ENCODE measurements at regions not wholly inside any gene's neighbourhood (a gene's known extent, or its start where the extent isn't known, plus 50 kb on each side); places are given as distances from the start of the nearest gene placed in this dataset.
"Not testable (repeated sequence)": the region's sequence is repeated elsewhere in the genome, so short reads cannot be mapped to it uniquely, and the experiment has no call there.

DNA sequence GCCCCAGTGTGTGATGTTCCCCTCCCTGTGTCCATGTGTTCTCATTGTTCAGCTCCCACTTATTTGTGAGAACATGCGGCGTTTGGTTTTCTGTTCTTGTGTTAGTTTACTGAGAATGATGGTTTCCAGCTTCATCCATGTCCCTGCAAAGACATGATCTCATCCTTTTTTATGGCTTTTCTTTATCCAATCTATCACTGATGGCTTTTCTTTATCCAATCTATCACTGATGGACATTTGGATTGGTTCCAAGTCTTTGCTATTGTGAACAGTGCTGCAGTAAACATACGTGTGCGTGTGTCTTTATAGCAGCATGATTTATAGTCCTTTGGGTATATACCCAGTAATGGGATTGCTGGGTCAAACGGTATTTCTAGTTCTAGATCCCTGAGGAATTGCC is 455.8 kb downstream of the MAT2B start:
- H3K27ac ChIP-seq (ENCODE audit: low read length); H3K27me3 ChIP-seq (ENCODE audit: control insufficient read depth, insufficient read depth, low read length); H3K36me3 ChIP-seq (ENCODE audit: control insufficient read depth, low read depth, low read length); H3K9ac ChIP-seq (ENCODE audit: low read length); H3K9me3 ChIP-seq (ENCODE audit: control insufficient read depth, low read depth, low read length); H3K4me1 ChIP-seq (ENCODE audit: control insufficient read depth, low read depth, low read length); H3K4me3 ChIP-seq (ENCODE audit: low read length): not testable (repeated sequence)

DNA sequence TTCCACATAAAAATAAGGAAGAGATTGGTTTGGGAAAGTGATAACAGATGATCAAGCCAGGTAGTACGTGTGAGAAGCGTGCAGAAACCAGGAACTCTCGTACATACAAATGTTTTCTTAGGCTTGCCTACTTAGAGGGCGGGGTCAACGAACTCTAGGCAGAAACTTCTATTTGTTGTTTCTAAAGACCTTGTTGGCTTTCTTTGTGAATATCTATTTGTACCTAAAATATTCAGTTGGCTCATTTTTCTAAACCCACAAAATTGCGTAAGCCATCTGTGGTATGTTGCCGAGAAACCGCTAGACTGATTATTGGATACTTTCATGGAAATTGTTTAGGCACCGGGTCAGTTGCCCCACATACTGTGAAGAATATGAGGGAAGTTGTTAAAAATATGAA is 458.5 kb downstream of the MAT2B start:
- no peaks in the 10 kb centered on the region for H3K36me3 ChIP-seq (ENCODE audit: control insufficient read depth, low read depth, low read length)
- no peaks in the 10 kb centered on the region for H3K9me3 ChIP-seq (ENCODE audit: control insufficient read depth, low read depth, low read length)
- no peak overlapping the region for H3K4me3 ChIP-seq (ENCODE audit: low read length)

DNA sequence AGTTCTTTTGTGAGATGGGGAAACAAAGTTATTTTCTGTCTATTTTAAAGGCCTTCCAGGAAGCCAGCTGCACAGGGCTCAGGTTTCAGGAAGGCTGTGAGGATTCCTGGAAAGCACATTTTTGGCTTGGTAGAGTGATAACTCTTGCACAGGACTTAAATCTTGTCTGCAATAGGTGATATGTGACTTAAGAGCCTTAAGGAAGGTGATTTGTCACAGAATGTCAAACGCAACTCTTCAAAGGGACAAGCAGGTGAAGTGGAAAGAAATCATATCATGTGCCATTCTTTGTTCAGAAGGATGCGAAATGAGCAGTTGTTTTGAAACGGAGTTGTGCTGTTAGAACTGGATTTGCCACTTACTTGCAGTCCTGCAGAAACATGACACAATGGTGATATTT is 459.3 kb downstream of the MAT2B start:
- no peak overlapping the region for H3K9ac ChIP-seq (ENCODE audit: low read length)
- H3K9me3 ChIP-seq (ENCODE audit: control insufficient read depth, low read depth, low read length) = no peaks in the 10 kb centered on the region
- no peak overlapping the region for H3K27ac ChIP-seq (ENCODE audit: low read length)
- no peaks in the 10 kb centered on the region for H3K27me3 ChIP-seq (ENCODE audit: control insufficient read depth, insufficient read depth, low read length)
- no peaks in the 10 kb centered on the region for H3K36me3 ChIP-seq (ENCODE audit: control insufficient read depth, low read depth, low read length)
- H3K4me3 ChIP-seq (ENCODE audit: low read length) = no peak overlapping the region
- H3K4me1 ChIP-seq (ENCODE audit: control insufficient read depth, low read depth, low read length) = no peaks in the 10 kb centered on the region

More for the DNA sequence above, 458.5 kb downstream of the MAT2B start:
- H3K27ac ChIP-seq (ENCODE audit: low read length) = no peak overlapping the region
- no peak overlapping the region for H3K9ac ChIP-seq (ENCODE audit: low read length)
- no peaks in the 10 kb centered on the region for H3K27me3 ChIP-seq (ENCODE audit: control insufficient read depth, insufficient read depth, low read length)
- H3K4me1 ChIP-seq (ENCODE audit: control insufficient read depth, low read depth, low read length) = no peaks in the 10 kb centered on the region

GRCh38 chr5:163967268-163967667 is 461.8 kb downstream of the MAT2B start:
- Histone ChIP-seq H3K9ac (ENCODE audit: low read length) (no peak overlapping the region), H3K4me3 (ENCODE audit: low read length) (no peak overlapping the region), H3K27ac (ENCODE audit: low read length) (no peak overlapping the region), H3K27me3 (ENCODE audit: control insufficient read depth, insufficient read depth, low read length) (no peaks in the 10 kb centered on the region), H3K4me1 (ENCODE audit: control insufficient read depth, low read depth, low read length) (no peaks in the 10 kb centered on the region), H3K9me3 (ENCODE audit: control insufficient read depth, low read depth, low read length) (no peaks in the 10 kb centered on the region), H3K36me3 (ENCODE audit: control insufficient read depth, low read depth, low read length) (no peaks in the 10 kb centered on the region)

DNA sequence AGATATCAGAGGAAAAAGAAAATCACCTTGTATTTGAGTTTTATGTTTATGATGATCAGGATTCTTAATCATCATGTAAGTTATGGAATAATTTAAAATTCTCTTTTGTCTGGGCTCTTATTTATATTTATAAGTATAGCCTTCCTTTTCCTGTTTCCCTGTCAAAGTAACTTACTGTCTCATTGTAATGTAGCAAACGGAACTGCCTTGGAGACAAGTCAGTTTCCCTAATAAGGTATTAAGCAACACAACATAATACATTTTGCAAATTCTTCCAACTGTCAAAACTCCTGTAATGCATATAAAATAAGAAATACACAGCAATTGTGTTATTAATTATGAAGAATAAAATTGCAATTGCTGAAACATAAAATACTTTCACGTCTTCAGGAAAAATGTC is 463.2 kb downstream of the MAT2B start:
- Histone ChIP-seq H3K4me1 (ENCODE audit: control insufficient read depth, low read depth, low read length) (no peaks in the 10 kb centered on the region), H3K27ac (ENCODE audit: low read length) (no peak overlapping the region), H3K9me3 (ENCODE audit: control insufficient read depth, low read depth, low read length) (no peaks in the 10 kb centered on the region), H3K27me3 (ENCODE audit: control insufficient read depth, insufficient read depth, low read length) (no peaks in the 10 kb centered on the region), H3K4me3 (ENCODE audit: low read length) (no peak overlapping the region), H3K36me3 (ENCODE audit: control insufficient read depth, low read depth, low read length) (no peaks in the 10 kb centered on the region), H3K9ac (ENCODE audit: low read length) (no peak overlapping the region)

- H3K4me3 ChIP-seq (ENCODE audit: low read length) = no peak overlapping the region
- H3K9me3 ChIP-seq (ENCODE audit: control insufficient read depth, low read depth, low read length) = no peaks in the 10 kb centered on the region
- no peak overlapping the region for H3K27ac ChIP-seq (ENCODE audit: low read length)
- H3K4me1 ChIP-seq (ENCODE audit: control insufficient read depth, low read depth, low read length) = no peaks in the 10 kb centered on the region
- no peaks in the 10 kb centered on the region for H3K36me3 ChIP-seq (ENCODE audit: control insufficient read depth, low read depth, low read length)
- no peaks in the 10 kb centered on the region for H3K27me3 ChIP-seq (ENCODE audit: control insufficient read depth, insufficient read depth, low read length)
- no peak overlapping the region for H3K9ac ChIP-seq (ENCODE audit: low read length)
Observed at GRCh38 chr5:163976696-163977095, 471.3 kb downstream of the MAT2B start.

- no peaks in the 10 kb centered on the region for H3K27me3 ChIP-seq (ENCODE audit: control insufficient read depth, insufficient read depth, low read length)
- no peaks in the 10 kb centered on the region for H3K4me1 ChIP-seq (ENCODE audit: control insufficient read depth, low read depth, low read length)
- no peak overlapping the region for H3K27ac ChIP-seq (ENCODE audit: low read length)
- no peaks in the 10 kb centered on the region for H3K36me3 ChIP-seq (ENCODE audit: control insufficient read depth, low read depth, low read length)
- no peak overlapping the region for H3K9ac ChIP-seq (ENCODE audit: low read length)
- no peaks in the 10 kb centered on the region for H3K9me3 ChIP-seq (ENCODE audit: control insufficient read depth, low read depth, low read length)
- H3K4me3 ChIP-seq (ENCODE audit: low read length) = no peak overlapping the region
Observed at GRCh38 chr5:163978897-163979296, 473.5 kb downstream of the MAT2B start.

- no peaks in the 10 kb centered on the region for H3K27me3 ChIP-seq (ENCODE audit: control insufficient read depth, insufficient read depth, low read length)
- H3K9me3 ChIP-seq (ENCODE audit: control insufficient read depth, low read depth, low read length) = no peaks in the 10 kb centered on the region
- H3K27ac ChIP-seq (ENCODE audit: low read length) = no peak overlapping the region
- no peak overlapping the region for H3K4me3 ChIP-seq (ENCODE audit: low read length)
- H3K4me1 ChIP-seq (ENCODE audit: control insufficient read depth, low read depth, low read length) = no peaks in the 10 kb centered on the region
- H3K9ac ChIP-seq (ENCODE audit: low read length) = no peak overlapping the region
- no peaks in the 10 kb centered on the region for H3K36me3 ChIP-seq (ENCODE audit: control insufficient read depth, low read depth, low read length)
Observed at GRCh38 chr5:163988566-163988965, 483.1 kb downstream of the MAT2B start.

- no peak overlapping the region for H3K4me3 ChIP-seq (ENCODE audit: low read length)
- H3K4me1 ChIP-seq (ENCODE audit: control insufficient read depth, low read depth, low read length) = no peaks in the 10 kb centered on the region
- H3K9me3 ChIP-seq (ENCODE audit: control insufficient read depth, low read depth, low read length) = no peaks in the 10 kb centered on the region
- H3K27me3 ChIP-seq (ENCODE audit: control insufficient read depth, insufficient read depth, low read length) = no peaks in the 10 kb centered on the region
- no peak overlapping the region for H3K27ac ChIP-seq (ENCODE audit: low read length)
- no peak overlapping the region for H3K9ac ChIP-seq (ENCODE audit: low read length)
- no peaks in the 10 kb centered on the region for H3K36me3 ChIP-seq (ENCODE audit: control insufficient read depth, low read depth, low read length)
Observed at GRCh38 chr5:163993126-163993525, 487.7 kb downstream of the MAT2B start.

- H3K9me3 ChIP-seq (ENCODE audit: control insufficient read depth, low read depth, low read length) = no peaks in the 10 kb centered on the region
- H3K27ac ChIP-seq (ENCODE audit: low read length) = no peak overlapping the region
- H3K9ac ChIP-seq (ENCODE audit: low read length) = no peak overlapping the region
- H3K4me3 ChIP-seq (ENCODE audit: low read length) = no peak overlapping the region
- H3K36me3 ChIP-seq (ENCODE audit: control insufficient read depth, low read depth, low read length) = no peaks in the 10 kb centered on the region
- H3K4me1 ChIP-seq (ENCODE audit: control insufficient read depth, low read depth, low read length) = no peaks in the 10 kb centered on the region
- no peaks in the 10 kb centered on the region for H3K27me3 ChIP-seq (ENCODE audit: control insufficient read depth, insufficient read depth, low read length)
Observed at GRCh38 chr5:163995206-163995605, 489.8 kb downstream of the MAT2B start.

- Histone ChIP-seq H3K27ac (ENCODE audit: low read length) (no peak overlapping the region), H3K36me3 (ENCODE audit: control insufficient read depth, low read depth, low read length) (no peaks in the 10 kb centered on the region), H3K27me3 (ENCODE audit: control insufficient read depth, insufficient read depth, low read length) (no peaks in the 10 kb centered on the region), H3K4me1 (ENCODE audit: control insufficient read depth, low read depth, low read length) (no peaks in the 10 kb centered on the region), H3K9me3 (ENCODE audit: control insufficient read depth, low read depth, low read length) (no peaks in the 10 kb centered on the region), H3K4me3 (ENCODE audit: low read length) (no peak overlapping the region), H3K9ac (ENCODE audit: low read length) (no peak overlapping the region)
Observed at GRCh38 chr5:163997965-163998364, 492.5 kb downstream of the MAT2B start.

GRCh38 chr5:164000241-164000640 is 494.8 kb downstream of the MAT2B start:
- no peak overlapping the region for H3K4me3 ChIP-seq (ENCODE audit: low read length)
- no peak overlapping the region for H3K9ac ChIP-seq (ENCODE audit: low read length)
- H3K27ac ChIP-seq (ENCODE audit: low read length) = no peak overlapping the region
- no peaks in the 10 kb centered on the region for H3K4me1 ChIP-seq (ENCODE audit: control insufficient read depth, low read depth, low read length)
- no peaks in the 10 kb centered on the region for H3K36me3 ChIP-seq (ENCODE audit: control insufficient read depth, low read depth, low read length)
- no peaks in the 10 kb centered on the region for H3K27me3 ChIP-seq (ENCODE audit: control insufficient read depth, insufficient read depth, low read length)
- H3K9me3 ChIP-seq (ENCODE audit: control insufficient read depth, low read depth, low read length) = no peaks in the 10 kb centered on the region
